HFF-Myc (cell line): ENCODE measurements at regions not wholly inside any gene's neighbourhood (a gene's known extent, or its start where the extent isn't known, plus 50 kb on each side); places are given as distances from the start of the nearest gene placed in this dataset.

Experiments used
- DNase-seq: peaks from one replicate; pipeline ENCODE4 v3.0.0-alpha.2; 2011; ENCODE audit warnings: low read depth; ENCODE audit errors: extremely low read depth
- H3K4me3 ChIP-seq: replicated peaks from 2 replicates; pipeline ENCODE4 v1.5.1; 2011; ENCODE audit warnings: low read depth, mild to moderate bottlenecking, control low read depth, low read length
- TF ChIP-seq, protein P1 (sequence below): IDR thresholded peaks from 2 replicates; pipeline ENCODE4 v1.5.1; 2012; ENCODE audit warnings: mild to moderate bottlenecking, low read depth, low read length, control low read depth; ENCODE audit errors: missing control alignments

DNA sequence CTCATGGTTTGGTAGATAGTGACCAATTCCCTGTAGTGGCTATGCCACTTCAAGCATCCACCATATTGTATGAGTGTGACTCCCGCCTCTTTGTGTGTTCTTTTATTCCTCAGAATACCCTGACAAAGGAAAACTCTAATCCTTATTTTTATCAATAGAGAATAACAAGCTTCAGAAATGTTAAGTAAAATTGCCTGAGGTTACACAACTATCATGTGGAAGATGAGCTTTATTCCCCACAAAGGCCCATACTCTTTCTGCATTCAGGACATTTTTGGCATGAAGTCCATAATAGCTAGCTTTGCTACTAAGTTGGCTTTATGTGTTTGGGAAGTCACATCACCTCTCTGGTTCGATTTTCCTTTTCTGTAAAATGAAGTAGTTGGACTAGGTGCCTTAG is 276.8 kb downstream of the PIK3C3 start:
- no peak for DNase-seq
- no peak overlapping the region for H3K4me3 ChIP-seq
- TF ChIP-seq, protein P1, sequence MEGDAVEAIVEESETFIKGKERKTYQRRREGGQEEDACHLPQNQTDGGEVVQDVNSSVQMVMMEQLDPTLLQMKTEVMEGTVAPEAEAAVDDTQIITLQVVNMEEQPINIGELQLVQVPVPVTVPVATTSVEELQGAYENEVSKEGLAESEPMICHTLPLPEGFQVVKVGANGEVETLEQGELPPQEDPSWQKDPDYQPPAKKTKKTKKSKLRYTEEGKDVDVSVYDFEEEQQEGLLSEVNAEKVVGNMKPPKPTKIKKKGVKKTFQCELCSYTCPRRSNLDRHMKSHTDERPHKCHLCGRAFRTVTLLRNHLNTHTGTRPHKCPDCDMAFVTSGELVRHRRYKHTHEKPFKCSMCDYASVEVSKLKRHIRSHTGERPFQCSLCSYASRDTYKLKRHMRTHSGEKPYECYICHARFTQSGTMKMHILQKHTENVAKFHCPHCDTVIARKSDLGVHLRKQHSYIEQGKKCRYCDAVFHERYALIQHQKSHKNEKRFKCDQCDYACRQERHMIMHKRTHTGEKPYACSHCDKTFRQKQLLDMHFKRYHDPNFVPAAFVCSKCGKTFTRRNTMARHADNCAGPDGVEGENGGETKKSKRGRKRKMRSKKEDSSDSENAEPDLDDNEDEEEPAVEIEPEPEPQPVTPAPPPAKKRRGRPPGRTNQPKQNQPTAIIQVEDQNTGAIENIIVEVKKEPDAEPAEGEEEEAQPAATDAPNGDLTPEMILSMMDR, result no peak

GRCh38 chr18:42233908-42234307 is 278.9 kb downstream of the PIK3C3 start:
- no peak for DNase-seq

DNA sequence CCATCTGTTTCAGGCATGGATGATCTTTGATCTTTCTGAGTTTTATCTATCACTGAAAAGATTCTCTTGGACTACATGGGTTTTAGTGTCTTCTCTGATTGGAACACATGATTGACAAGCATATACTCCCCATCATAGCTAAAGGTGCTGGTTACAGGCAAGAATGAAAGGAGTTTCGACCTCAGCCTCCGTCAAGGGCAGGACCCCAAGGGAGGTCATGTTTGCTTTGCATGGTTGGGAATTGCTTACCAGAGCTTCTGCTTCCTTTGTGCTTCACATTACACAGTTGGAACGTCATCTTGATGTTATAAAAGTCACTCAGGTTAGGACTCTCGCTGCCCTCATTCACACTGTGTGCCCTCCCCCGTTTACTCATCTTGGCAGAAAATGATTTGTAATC is 287.7 kb downstream of the PIK3C3 start:
- TF ChIP-seq, protein P1, result no peak
- no peak overlapping the region for H3K4me3 ChIP-seq

More at GRCh38 chr18:42233908-42234307, 278.9 kb downstream of the PIK3C3 start:
- no peak overlapping the region for H3K4me3 ChIP-seq
- TF ChIP-seq, protein P1, result no peak

GRCh38 chr18:42245137-42245536 is 290.1 kb downstream of the PIK3C3 start:
- TF ChIP-seq, protein P1, result no peak
- DNase-seq, result no peak
- H3K4me3 ChIP-seq, result no peak overlapping the region

More for the DNA sequence above, 287.7 kb downstream of the PIK3C3 start:
- DNase-seq, result no peak

GRCh38 chr18:42255908-42256765 is 301.1 kb downstream of the PIK3C3 start:
- TF ChIP-seq, protein P1, result no peak
- no peak overlapping the region for H3K4me3 ChIP-seq
- no peak for DNase-seq

DNA sequence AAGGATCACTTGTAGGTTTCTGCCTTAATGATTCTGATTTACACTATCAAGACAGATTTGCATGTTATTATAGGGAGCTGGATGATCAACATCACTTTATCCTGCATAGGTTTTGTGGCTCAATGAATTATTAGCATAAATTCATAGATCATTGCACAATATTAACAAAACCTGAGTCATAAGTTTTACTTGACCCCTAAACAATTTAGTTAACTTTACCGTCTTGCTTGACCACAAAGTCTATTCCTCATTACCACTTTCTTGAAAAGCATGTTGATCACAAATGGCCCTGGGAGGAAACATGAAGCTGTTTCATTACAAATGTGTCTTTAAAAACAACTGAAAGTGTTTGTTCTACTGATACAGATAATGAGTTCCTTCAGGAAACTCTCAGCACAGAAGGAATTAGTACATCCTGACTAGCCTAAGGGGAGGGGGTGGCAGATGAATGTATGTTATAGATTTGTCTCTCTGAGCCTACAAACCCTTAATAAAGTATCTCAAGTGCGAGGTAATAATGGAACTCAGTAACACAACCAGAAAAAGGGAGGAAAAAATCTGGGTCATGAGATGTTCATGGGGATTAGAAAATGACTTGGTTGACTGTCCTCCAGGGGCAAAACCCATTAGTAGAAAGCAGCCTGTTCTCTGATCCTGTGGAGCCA is 303.4 kb downstream of the PIK3C3 start:
- no peak for DNase-seq
- no peak overlapping the region for H3K4me3 ChIP-seq
- TF ChIP-seq, protein P1, result no peak
